Erythroblast (primary cell): ENCODE measurements at regions not wholly inside any gene's neighbourhood (a gene's known extent, or its start where the extent isn't known, plus 50 kb on each side); places are given as distances from the start of the nearest gene placed in this dataset.

Experiments used
- GATA1 ChIP-seq: IDR thresholded peaks from 2 replicates; pipeline ENCODE4 v1.6.1; 2011; ENCODE audit warnings: low read depth, mild to moderate bottlenecking, control low read depth, low read length, moderate library complexity
- POLR2A ChIP-seq: IDR thresholded peaks from 2 replicates; pipeline ENCODE4 v1.6.1; 2011; ENCODE audit warnings: mild to moderate bottlenecking, low read length

DNA sequence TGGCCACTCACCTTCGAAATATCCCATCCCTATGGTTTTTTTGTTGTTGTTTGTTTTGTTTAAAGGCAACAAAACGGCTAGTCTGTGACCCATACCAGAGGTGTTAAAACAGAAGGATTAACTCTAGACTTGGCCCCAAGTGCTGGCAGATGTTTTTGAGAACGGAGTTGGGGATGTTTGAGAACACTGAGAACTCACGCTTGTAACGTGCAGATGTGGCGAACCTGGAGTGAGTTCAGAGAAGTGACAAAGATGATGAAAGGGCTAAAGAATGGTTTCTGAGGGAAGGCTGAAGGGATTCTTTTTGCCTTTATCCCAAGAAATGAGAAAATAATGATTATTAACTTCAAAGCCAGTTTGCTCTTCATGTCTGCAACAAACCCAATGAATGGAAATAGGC lies 286.5 kb downstream of the ZNF608 start:
- TF ChIP-seq POLR2A = no peak
- no peak for TF ChIP-seq GATA1
